Ovary (tissue), 7 donors: ENCODE measurements at regions not wholly inside any gene's neighbourhood (a gene's known extent, or its start where the extent isn't known, plus 50 kb on each side); places are given as distances from the start of the nearest gene placed in this dataset.

ENCODE experiments used
- DNase-seq, 5 donors: peaks; one replicate each; pipeline ENCODE4 v3.0.0-alpha.2; 2019 to 2020
- H3K27ac ChIP-seq, 2 donors: fragments of 200-600 bp; one replicate each; pipeline versions ENCODE4 v1.5.1 to v1.8.0; 2019 to 2022
- H3K27me3 ChIP-seq: fragments of 200-600 bp; one replicate; pipeline ENCODE4 v1.8.0; 2022
- H3K36me3 ChIP-seq: fragments of 200-600 bp; sonication (generic); one replicate; pipeline ENCODE4 v1.5.1; 2019
- H3K4me1 ChIP-seq: one replicate; pipeline ENCODE4 v1.8.1; 2013; ENCODE audit warnings: mild to moderate bottlenecking, moderate library complexity; ENCODE audit not compliant: insufficient read depth
- H3K4me3 ChIP-seq: fragments of 200-600 bp; sonication (generic); one replicate; pipeline ENCODE4 v1.5.1; 2017
- H3K9me3 ChIP-seq, 2 donors: fragments of 200-600 bp in 1 of 2; sonication (generic) in 1 of 2; one replicate each; pipeline versions ENCODE4 v1.5.1 to v1.8.1; 2013 to 2019; ENCODE audit warnings: mild to moderate bottlenecking in 1 of 2, moderate library complexity in 1 of 2
- CTCF ChIP-seq, 3 donors: fragments of 450-650 bp in 2 of 3; fragments of 200-600 bp in 1 of 3; IDR thresholded peaks; one replicate each; pipeline versions ENCODE4 v1.5.1 to v1.8.0; 2016 to 2022; ENCODE audit warnings: antibody characterized with exemption in 3 of 3, mild to moderate bottlenecking in 1 of 3
- EP300 ChIP-seq: sonication (generic); formaldehyde crosslinking; IDR thresholded peaks from one replicate; pipeline ENCODE4 v1.6.1; 2017; ENCODE audit warnings: antibody characterized with exemption
- POLR2A ChIP-seq: fragments of 450-650 bp; IDR thresholded peaks from one replicate; pipeline ENCODE4 v1.6.1; 2017; ENCODE audit warnings: antibody characterized with exemption, mild to moderate bottlenecking, moderate library complexity
- WGBS, 3 donors: extraction: QIAGEN DNeasy Blood & Tissue Kit in 1 of 3; methylation state at CpG; one replicate each; pipeline versions ENCODE4 v1.1.5 to v1.1.7; 2013 to 2017; 5-methylcytosine and 5-hydroxymethylcytosine counted together
- intact Hi-C, 4 donors: fragments of 100-400 bp; cut with DNase I; formaldehyde crosslinking; loops; one replicate each; pipeline versions ENCODE4 v1.11.0 to v1.15.1; 2022 to 2023
- donor health status: DM: no; HTN: no; CAD: no; lungs with moderate emphysema.
- donor health status: DM: no; HTN: no; CAD: no.
- donor health status: Bipolar disorder and iron deficiency.
- donor health status: DM: no; HTN: no; CAD: no.
- donor health status: DM: yes; HTN: yes; CAD: no.

GRCh38 chr20:22652681-22653588, 68.6 kb upstream of the FOXA2 start:
- H3K27ac ChIP-seq: no peak overlapping the region
- TF ChIP-seq EP300 (no peak), POLR2A (no peak), CTCF (IDR thresholded peaks at IDR 0.05) (no peak)

GRCh38 chr20:22653658-22654642, 69.6 kb upstream of the FOXA2 start:
- Histone ChIP-seq H3K9me3 (no peaks in the 10 kb centered on the region), H3K36me3 (no peaks in the 10 kb centered on the region), H3K4me1 (no peaks in the 10 kb centered on the region), H3K27me3 (no peaks in the 10 kb centered on the region), H3K4me3 (no peak overlapping the region), H3K27ac (no peak overlapping the region)
- TF ChIP-seq CTCF (IDR thresholded peaks at IDR 0.05) (no peak), EP300 (no peak), POLR2A (no peak)
- intact Hi-C loops: no loop called here
- whole genome bisulfite sequencing, 3 donors: 78 to 82% (median 81%) methylated on average over 21 of the region's 21 CpGs
- no peak for DNase-seq

More at GRCh38 chr20:22652681-22653588, 68.6 kb upstream of the FOXA2 start:
- intact Hi-C loops: no loop called here
- 43 to 50% (median 44%) methylated on average over 19 of the region's 19 CpGs for WGBS, 3 donors
- Histone ChIP-seq H3K4me3 (no peak overlapping the region), H3K4me1 (no peaks in the 10 kb centered on the region), H3K9me3 (no peaks in the 10 kb centered on the region), H3K36me3 (no peaks in the 10 kb centered on the region), H3K27me3 (no peaks in the 10 kb centered on the region)
- no peak for DNase-seq

- intact Hi-C loops: no loop called here
- DNase-seq: no peak
- TF ChIP-seq CTCF (IDR thresholded peaks at IDR 0.05): no peak
- TF ChIP-seq EP300: no peak
- no peak for TF ChIP-seq POLR2A
- Histone ChIP-seq H3K4me1 (no peaks in the 10 kb centered on the region), H3K27me3 (no peaks in the 10 kb centered on the region), H3K9me3 (no peaks in the 10 kb centered on the region), H3K4me3 (no peak overlapping the region), H3K27ac (no peak overlapping the region), H3K36me3 (no peaks in the 10 kb centered on the region)
- WGBS, 3 donors: 13 to 30% (median 18%) methylated on average over 4 of the region's 4 CpGs
These were observed 79.2 kb upstream of the FOXA2 start for GRCh38 chr20:22663528-22664025.

GRCh38 chr20:22667198-22667597, 82.8 kb upstream of the FOXA2 start:
- intact Hi-C loops: no loop called here

More at GRCh38 chr20:22667198-22667597, 82.8 kb upstream of the FOXA2 start:
- DNase-seq: no peak
- 50 to 77% (median 68%) methylated on average over 1 of the region's 1 CpG for whole genome bisulfite sequencing, 3 donors
- no peaks in the 10 kb centered on the region for H3K36me3 ChIP-seq
- no peaks in the 10 kb centered on the region for H3K27me3 ChIP-seq
- H3K27ac ChIP-seq: no peak overlapping the region
- no peak for TF ChIP-seq EP300
- TF ChIP-seq CTCF (IDR thresholded peaks at IDR 0.05): no peak
- TF ChIP-seq POLR2A: no peak
- no peaks in the 10 kb centered on the region for H3K4me1 ChIP-seq
- H3K9me3 ChIP-seq: no peaks in the 10 kb centered on the region
- H3K4me3 ChIP-seq: no peak overlapping the region
